K562 (cell line): ENCODE measurements at regions not wholly inside any gene's neighbourhood (a gene's known extent, or its start where the extent isn't known, plus 50 kb on each side); places are given as distances from the start of the nearest gene placed in this dataset.

Source experiments
- CBFB ChIP-seq: sonication (generic); formaldehyde crosslinking; IDR thresholded peaks from 2 replicates; pipeline ENCODE4 v1.4.0; 2020; ENCODE audit warnings: mild to moderate bottlenecking, missing genetic modification reagents
- CBX5 ChIP-seq: IDR thresholded peaks from 2 replicates; pipeline ENCODE4 v1.6.1; 2014; ENCODE audit warnings: low read depth, borderline replicate concordance
- CCNT2 ChIP-seq: IDR thresholded peaks from 2 replicates; pipeline ENCODE4 v1.6.1; 2011; ENCODE audit warnings: borderline replicate concordance, low read depth, mild to moderate bottlenecking, moderate library complexity, mixed read lengths, low read length; ENCODE audit not compliant: insufficient read length; ENCODE audit errors: extremely low read depth
- EZH2 ChIP-seq: IDR thresholded peaks from 2 replicates; pipeline ENCODE4 v1.6.1; 2012; ENCODE audit warnings: low read depth, mild to moderate bottlenecking, inconsistent platforms, low read length, borderline replicate concordance
- POU5F1 ChIP-seq: fragments of 150-350 bp; IDR thresholded peaks from 2 replicates; pipeline ENCODE4 v1.6.1; 2014; ENCODE audit warnings: borderline replicate concordance, low read length, low read depth, mild to moderate bottlenecking; ENCODE audit not compliant: partially characterized antibody
- ZNF133 ChIP-seq: fragments of 250-450 bp; sonication (Bioruptor Pico); IDR thresholded peaks from 2 replicates; pipeline ENCODE4 v1.4.0; 2020; ENCODE audit warnings: mild to moderate bottlenecking
- ZNF274 ChIP-seq: IDR thresholded peaks from 2 replicates; pipeline ENCODE4 v1.6.1; 2011; ENCODE audit warnings: low read depth, mild to moderate bottlenecking, low read length, moderate library complexity, borderline replicate concordance
- ZNF57 ChIP-seq: fragments of 450-650 bp; formaldehyde crosslinking; IDR thresholded peaks from 2 replicates; pipeline ENCODE4 v1.4.0; 2020; ENCODE audit warnings: mild to moderate bottlenecking, moderate library complexity
- ZNF766 ChIP-seq: fragments of 200-800 bp; sonication (Bioruptor generic); conservative IDR thresholded peaks from 2 replicates; pipeline ENCODE4 v1.6.1; 2016; ENCODE audit warnings: missing genetic modification characterization, missing compliant biosample characterization
- TF ChIP-seq, protein P1 (sequence below): fragments of 250-450 bp; sonication (Bioruptor Pico); IDR thresholded peaks from 2 replicates; pipeline ENCODE4 v1.8.0; 2021; ENCODE audit warnings: moderate library complexity, mild to moderate bottlenecking, inconsistent platforms
- TF ChIP-seq, protein P2 (sequence below), 2 experiments: fragments of 200-800 bp in 1 of 2; sonication (Bioruptor generic) in 1 of 2; sonication (generic) in 1 of 2; formaldehyde crosslinking in 1 of 2; IDR thresholded peaks in 1 of 2; conservative IDR thresholded peaks in 1 of 2; 2 replicates each; pipeline versions ENCODE4 v1.5.0 to v1.6.1; 2016 to 2020; ENCODE audit warnings: missing compliant biosample characterization in 1 of 2, missing genetic modification characterization in 1 of 2, missing genetic modification reagents in 1 of 2
- TF ChIP-seq, protein P3 (sequence below): sonication (generic); formaldehyde crosslinking; IDR thresholded peaks from 2 replicates; pipeline ENCODE4 v1.8.1; 2023; ENCODE audit warnings: mild to moderate bottlenecking, missing genetic modification reagents
- TF ChIP-seq, protein P4 (sequence below), 3 experiments: IDR thresholded peaks in 2 of 3; conservative IDR thresholded peaks in 1 of 3; 2 replicates each; pipeline ENCODE4 v1.5.1; 2011 to 2012; ENCODE audit warnings: low read length in 3 of 3, mild to moderate bottlenecking in 3 of 3, control low read depth in 2 of 3, improper control_type of control experiment in 1 of 3, inconsistent platforms in 1 of 3, low read depth in 1 of 3, mixed read lengths in 1 of 3, moderate library complexity in 1 of 3; ENCODE audit not compliant: insufficient read depth in 2 of 3

DNA sequence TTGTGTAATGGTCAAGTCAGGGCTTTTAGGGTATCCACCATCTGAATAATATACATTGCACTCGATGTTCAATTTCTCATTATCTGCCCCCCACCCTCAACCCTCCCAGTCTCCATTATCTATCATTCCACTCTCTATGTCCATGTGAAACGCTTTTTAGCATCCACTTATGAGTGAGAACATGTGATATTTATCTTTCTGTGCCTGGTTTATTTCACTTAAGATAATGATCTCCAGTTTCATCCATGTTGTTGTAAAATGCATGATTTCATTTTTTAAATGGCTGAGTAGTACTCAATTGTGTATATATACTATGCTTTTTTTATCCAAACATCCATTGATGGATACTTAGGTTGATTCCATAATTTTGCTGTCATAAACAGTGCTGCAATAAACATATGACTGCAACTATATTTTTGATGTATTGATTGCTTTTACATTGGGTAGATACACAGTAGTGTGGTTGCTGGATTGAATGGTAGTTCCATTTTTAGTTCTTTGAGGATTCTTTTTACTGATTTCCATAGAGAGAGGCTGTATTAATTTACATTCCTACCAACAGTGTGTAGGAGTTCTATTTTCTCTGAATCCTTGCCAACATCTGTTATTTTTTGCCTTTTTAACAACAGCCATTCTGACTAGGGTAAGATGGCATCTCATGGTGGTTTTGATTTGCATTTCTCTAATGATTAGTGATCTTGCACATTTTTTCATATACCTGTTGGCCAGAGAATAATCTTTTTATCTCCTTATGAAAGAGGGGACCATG lies 332.9 kb upstream of the TGFBR2 start:
- no peak for TF ChIP-seq ZNF274
- no peak for TF ChIP-seq CCNT2
- TF ChIP-seq, protein P1, sequence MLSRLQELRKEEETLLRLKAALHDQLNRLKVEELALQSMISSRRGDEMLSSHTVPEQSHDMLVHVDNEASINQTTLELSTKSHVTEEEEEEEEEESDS (CRISPR knock-in tag): no peak
- no peak for TF ChIP-seq EZH2
- no peak for TF ChIP-seq ZNF133 (CRISPR knock-in tag)
- TF ChIP-seq, protein P2, sequence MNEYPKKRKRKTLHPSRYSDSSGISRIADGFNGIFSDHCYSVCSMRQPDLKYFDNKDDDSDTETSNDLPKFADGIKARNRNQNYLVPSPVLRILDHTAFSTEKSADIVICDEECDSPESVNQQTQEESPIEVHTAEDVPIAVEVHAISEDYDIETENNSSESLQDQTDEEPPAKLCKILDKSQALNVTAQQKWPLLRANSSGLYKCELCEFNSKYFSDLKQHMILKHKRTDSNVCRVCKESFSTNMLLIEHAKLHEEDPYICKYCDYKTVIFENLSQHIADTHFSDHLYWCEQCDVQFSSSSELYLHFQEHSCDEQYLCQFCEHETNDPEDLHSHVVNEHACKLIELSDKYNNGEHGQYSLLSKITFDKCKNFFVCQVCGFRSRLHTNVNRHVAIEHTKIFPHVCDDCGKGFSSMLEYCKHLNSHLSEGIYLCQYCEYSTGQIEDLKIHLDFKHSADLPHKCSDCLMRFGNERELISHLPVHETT (CRISPR knock-in tag; conservative IDR thresholded peaks at IDR 0.05 in 1 of 2, IDR thresholded peaks at IDR 0.05 in 1 of 2): no peak
- TF ChIP-seq, protein P3, sequence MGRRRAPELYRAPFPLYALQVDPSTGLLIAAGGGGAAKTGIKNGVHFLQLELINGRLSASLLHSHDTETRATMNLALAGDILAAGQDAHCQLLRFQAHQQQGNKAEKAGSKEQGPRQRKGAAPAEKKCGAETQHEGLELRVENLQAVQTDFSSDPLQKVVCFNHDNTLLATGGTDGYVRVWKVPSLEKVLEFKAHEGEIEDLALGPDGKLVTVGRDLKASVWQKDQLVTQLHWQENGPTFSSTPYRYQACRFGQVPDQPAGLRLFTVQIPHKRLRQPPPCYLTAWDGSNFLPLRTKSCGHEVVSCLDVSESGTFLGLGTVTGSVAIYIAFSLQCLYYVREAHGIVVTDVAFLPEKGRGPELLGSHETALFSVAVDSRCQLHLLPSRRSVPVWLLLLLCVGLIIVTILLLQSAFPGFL (CRISPR knock-in tag): no peak
- TF ChIP-seq, protein P4, sequence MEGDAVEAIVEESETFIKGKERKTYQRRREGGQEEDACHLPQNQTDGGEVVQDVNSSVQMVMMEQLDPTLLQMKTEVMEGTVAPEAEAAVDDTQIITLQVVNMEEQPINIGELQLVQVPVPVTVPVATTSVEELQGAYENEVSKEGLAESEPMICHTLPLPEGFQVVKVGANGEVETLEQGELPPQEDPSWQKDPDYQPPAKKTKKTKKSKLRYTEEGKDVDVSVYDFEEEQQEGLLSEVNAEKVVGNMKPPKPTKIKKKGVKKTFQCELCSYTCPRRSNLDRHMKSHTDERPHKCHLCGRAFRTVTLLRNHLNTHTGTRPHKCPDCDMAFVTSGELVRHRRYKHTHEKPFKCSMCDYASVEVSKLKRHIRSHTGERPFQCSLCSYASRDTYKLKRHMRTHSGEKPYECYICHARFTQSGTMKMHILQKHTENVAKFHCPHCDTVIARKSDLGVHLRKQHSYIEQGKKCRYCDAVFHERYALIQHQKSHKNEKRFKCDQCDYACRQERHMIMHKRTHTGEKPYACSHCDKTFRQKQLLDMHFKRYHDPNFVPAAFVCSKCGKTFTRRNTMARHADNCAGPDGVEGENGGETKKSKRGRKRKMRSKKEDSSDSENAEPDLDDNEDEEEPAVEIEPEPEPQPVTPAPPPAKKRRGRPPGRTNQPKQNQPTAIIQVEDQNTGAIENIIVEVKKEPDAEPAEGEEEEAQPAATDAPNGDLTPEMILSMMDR (IDR thresholded peaks at IDR 0.05 in 2 of 3, conservative IDR thresholded peaks at IDR 0.05 in 1 of 3; ENCODE audit: insufficient read depth in 2 of 3, low read depth in 1 of 3, low read length in 3 of 3): no peak
- TF ChIP-seq ZNF766 (CRISPR knock-in tag): no peak
- no peak for TF ChIP-seq CBFB
- TF ChIP-seq CBX5: no peak
- TF ChIP-seq POU5F1: no peak
- TF ChIP-seq ZNF57: no peak
